Upper lobe of right lung (tissue), 1 donor: ENCODE measurements at regions not wholly inside any gene's neighbourhood (a gene's known extent, or its start where the extent isn't known, plus 50 kb on each side); places are given as distances from the start of the nearest gene placed in this dataset.

ENCODE experiments used
- ATAC-seq: fragments of 200-7000 bp; cut with Tn5 transposase; one replicate; pipeline ENCODE4 v1.9.1; 2020; ENCODE audit warnings: mild to moderate bottlenecking, moderate library complexity
- DNase-seq: peaks from one replicate; pipeline ENCODE4 v3.0.0-alpha.2; 2020
- H3K27ac ChIP-seq: fragments of 200-600 bp; one replicate; pipeline ENCODE4 v1.8.0; 2022
- H3K27me3 ChIP-seq: fragments of 200-600 bp; one replicate; pipeline ENCODE4 v1.8.0; 2022; ENCODE audit warnings: mild to moderate bottlenecking
- H3K36me3 ChIP-seq: fragments of 200-600 bp; one replicate; pipeline ENCODE4 v1.8.0; 2022
- H3K4me1 ChIP-seq: fragments of 200-600 bp; one replicate; pipeline ENCODE4 v1.8.0; 2022
- H3K4me3 ChIP-seq: fragments of 200-600 bp; one replicate; pipeline ENCODE4 v1.8.0; 2022; ENCODE audit warnings: mild to moderate bottlenecking
- H3K9me3 ChIP-seq: fragments of 200-600 bp; one replicate; pipeline ENCODE4 v1.8.0; 2022
- CTCF ChIP-seq: fragments of 200-600 bp; IDR thresholded peaks from one replicate; pipeline ENCODE4 v1.8.0; 2022; ENCODE audit warnings: antibody characterized with exemption
- intact Hi-C: fragments of 100-400 bp; cut with DNase I; formaldehyde crosslinking; loops from one replicate; pipeline ENCODE4 v1.11.0; 2022
- donor health status: DM: no; HTN: yes; CAD: no; lungs with severe emphysema.

GRCh38 chr4:81634165-81634564, 162.5 kb upstream of the RASGEF1B start:
- Histone ChIP-seq H3K36me3 (no peaks in the 10 kb centered on the region), H3K4me1 (peaks cover 15% of the 10 kb centered on the region), H3K4me3 (no peak overlapping the region), H3K9me3 (no peaks in the 10 kb centered on the region), H3K27ac (no peak overlapping the region), H3K27me3 (no peaks in the 10 kb centered on the region)
- ATAC-seq (peak; percentile 36), DNase-seq (no peak)
- TF ChIP-seq CTCF: no peak
- intact Hi-C loops: no loop called here

DNA sequence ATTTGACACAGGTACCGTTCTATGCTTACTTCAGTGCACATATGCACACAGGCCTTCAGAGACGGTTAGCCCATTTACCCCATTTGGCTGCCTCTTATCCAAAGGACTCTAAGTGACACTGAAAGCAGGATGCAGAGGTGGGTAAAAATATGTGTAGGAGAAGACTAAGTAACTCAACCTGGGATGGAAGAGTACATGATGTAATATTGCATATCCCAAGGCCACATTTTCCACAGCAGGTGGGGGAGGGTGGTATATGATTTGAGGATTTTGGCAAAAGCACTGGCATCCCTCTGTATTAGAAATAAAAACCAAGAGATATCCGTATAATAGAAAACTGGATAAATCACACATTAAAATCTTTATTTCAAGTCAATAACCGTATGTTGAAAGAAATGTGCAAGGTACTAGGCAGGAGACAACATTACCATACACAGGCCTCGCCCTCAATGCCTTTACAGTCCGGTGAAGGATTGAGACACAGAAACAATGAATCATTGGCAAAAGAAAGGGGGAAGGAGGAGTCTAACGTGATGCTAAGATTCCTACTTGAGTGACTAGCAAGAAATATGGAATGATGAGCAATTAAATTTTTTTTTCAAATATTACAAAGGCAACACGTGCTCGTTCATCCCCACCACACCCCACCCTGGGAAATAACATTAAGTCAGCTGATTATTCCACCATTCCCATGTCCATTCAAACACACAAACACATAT, 161.0 kb upstream of the RASGEF1B start:
- TF ChIP-seq CTCF: no peak
- Histone ChIP-seq H3K36me3 (no peaks in the 10 kb centered on the region), H3K4me3 (no peak overlapping the region), H3K27me3 (no peaks in the 10 kb centered on the region), H3K27ac (no peak overlapping the region), H3K9me3 (no peaks in the 10 kb centered on the region), H3K4me1 (peaks cover 15% of the 10 kb centered on the region)
- intact Hi-C loops: no loop called here
- ATAC-seq: no peak
- no peak for DNase-seq

DNA sequence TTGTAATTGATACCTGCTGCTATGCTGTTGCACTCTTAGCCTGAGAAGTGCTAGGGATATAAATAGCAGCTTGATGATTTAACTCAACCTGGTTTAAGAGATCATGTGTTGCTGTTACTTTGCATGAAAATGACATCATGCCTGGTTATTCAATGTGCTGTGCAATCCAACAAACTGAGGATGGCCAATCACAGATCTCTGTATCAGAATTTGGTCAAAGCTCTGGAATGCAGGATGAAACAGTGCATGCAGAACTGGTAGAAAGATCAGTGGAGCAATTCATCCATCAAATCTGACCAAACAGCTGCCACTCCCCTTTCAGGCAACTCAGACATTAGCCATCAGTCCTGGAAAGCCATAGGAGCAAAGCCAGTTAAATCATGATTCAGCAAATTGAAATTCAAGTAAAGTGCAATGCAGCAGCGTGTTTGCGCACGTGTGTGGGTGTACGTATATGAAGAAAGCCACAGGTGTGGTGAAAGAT, 160.3 kb upstream of the RASGEF1B start:
- Histone ChIP-seq H3K27me3 (no peaks in the 10 kb centered on the region), H3K4me1 (peaks cover 15% of the 10 kb centered on the region), H3K27ac (no peak overlapping the region), H3K4me3 (no peak overlapping the region), H3K9me3 (no peaks in the 10 kb centered on the region), H3K36me3 (no peaks in the 10 kb centered on the region)
- DNase-seq: no peak
- peak; percentile 48 for ATAC-seq
- intact Hi-C loops: no loop called here
- no peak for TF ChIP-seq CTCF

DNA sequence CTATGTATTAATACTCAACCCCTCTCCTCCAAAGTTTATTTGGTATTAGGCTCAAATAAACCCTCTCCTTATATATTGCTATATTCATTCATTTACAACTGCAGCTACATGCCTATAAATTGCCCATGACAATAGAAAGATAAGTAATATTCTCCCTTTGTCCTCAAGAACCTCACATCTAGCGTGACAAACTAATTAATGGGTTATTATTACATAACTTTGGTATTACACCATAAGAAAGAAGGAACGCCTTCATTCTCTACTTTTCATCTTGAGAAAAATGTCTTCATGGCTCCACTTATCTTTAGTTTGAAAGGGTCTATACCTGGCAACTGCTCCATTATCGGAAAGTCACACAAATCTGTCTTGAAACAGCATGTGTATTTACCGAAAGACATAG, 157.7 kb upstream of the RASGEF1B start:
- Histone ChIP-seq H3K4me3 (no peak overlapping the region), H3K4me1 (peaks cover 5% of the 10 kb centered on the region), H3K27ac (no peak overlapping the region), H3K27me3 (no peaks in the 10 kb centered on the region), H3K9me3 (no peaks in the 10 kb centered on the region), H3K36me3 (no peaks in the 10 kb centered on the region)
- DNase-seq (no peak), ATAC-seq (no peak)
- no peak for TF ChIP-seq CTCF
- intact Hi-C loops: no loop called here

DNA sequence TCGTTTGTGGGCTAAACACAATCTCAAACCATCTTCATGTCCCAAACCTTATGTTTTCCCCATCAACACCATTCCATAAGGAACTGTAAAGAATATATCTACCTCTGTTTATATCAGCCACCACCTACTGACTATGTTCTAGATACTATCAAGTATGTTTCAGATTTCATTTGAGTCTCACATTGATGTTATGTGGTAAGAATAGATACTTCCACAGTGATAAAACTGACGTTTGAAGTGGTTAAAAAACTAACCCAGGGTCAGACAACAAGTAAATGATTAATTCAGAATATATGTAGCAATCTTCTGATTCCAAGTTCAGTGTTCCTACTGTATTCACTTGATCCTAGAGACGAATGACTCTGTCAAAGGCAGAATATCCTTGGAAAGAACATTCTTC, 156.8 kb upstream of the RASGEF1B start:
- no peaks in the 10 kb centered on the region for H3K9me3 ChIP-seq
- no peak overlapping the region for H3K4me3 ChIP-seq
- no peak for TF ChIP-seq CTCF
- no peaks in the 10 kb centered on the region for H3K27me3 ChIP-seq
- intact Hi-C loops: no loop called here
- H3K27ac ChIP-seq: no peak overlapping the region
- peaks cover 5% of the 10 kb centered on the region for H3K4me1 ChIP-seq
- DNase-seq: no peak
- no peak for ATAC-seq
- H3K36me3 ChIP-seq: no peaks in the 10 kb centered on the region

DNA sequence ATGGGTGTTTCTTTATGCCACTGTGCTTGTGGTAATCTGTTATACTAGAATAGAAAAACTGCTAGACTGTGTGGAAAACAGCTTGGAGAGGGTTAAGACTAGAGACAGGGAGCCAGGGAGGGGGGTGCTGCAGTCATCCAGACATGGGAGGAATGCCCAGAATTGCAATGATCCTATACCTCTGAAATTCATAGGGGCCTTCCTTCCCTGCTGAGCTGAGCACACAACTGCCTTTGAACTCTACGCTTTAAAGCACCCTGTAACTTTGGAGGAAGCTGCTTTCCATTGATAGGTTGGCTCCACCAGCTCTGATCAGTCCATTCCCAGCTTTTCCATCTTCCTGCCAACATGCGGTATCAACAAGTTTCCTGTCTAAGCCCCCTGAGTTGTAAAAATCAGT, 155.9 kb upstream of the RASGEF1B start:
- intact Hi-C loops: no loop called here
- ATAC-seq (no peak), DNase-seq (no peak)
- Histone ChIP-seq H3K27ac (no peak overlapping the region), H3K27me3 (no peaks in the 10 kb centered on the region), H3K4me3 (no peak overlapping the region), H3K9me3 (no peaks in the 10 kb centered on the region), H3K4me1 (peaks cover 5% of the 10 kb centered on the region), H3K36me3 (no peaks in the 10 kb centered on the region)
- no peak for TF ChIP-seq CTCF
